ENCODE measurements at regions not wholly inside any gene's neighbourhood (a gene's known extent, or its start where the extent isn't known, plus 50 kb on each side); places are given as distances from the start of the nearest gene placed in this dataset.
"Not testable (repeated sequence)": the region's sequence is repeated elsewhere in the genome, so short reads cannot be mapped to it uniquely, and the experiment has no call there.

DNA sequence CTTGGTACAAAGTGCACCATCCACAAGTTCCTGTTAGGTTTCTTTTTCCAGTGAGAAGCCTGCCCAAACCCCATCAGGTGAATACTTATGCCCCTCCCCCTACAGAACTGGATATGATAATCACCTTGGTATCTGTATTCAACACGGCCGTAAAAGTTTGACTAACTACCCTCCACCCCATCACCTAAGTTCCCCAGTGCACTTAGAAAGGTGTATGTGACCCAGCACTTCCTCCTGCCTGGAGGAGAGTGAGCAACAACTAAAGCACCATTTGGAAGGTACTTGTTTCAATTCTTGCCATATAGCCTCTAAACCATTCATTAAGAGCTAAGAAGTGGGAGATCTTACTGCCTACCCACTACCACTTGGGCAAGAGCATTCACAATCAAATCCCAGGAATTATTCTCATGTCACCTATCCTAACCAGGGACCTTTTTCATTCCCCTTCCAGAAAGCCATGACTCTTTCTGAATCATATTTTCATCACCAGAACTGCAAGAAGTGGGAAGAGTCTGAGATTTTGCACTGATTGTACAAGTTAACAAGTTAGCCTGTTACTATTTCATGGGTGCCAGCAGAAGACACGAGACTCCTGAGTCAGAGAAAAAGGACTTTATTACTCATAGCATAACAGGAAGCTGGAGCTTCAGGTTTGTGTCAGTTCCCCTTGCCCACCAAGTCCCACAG is 53.5 kb upstream of the NDUFV2 start:
- H3K4me3 ChIP-seq (ENCODE audit: low read depth, low read length): no peak overlapping the region
- no peaks in the 10 kb centered on the region for H3K27me3 ChIP-seq (ENCODE audit: control insufficient read depth, insufficient read depth, low read length)
- TF ChIP-seq, protein P1, sequence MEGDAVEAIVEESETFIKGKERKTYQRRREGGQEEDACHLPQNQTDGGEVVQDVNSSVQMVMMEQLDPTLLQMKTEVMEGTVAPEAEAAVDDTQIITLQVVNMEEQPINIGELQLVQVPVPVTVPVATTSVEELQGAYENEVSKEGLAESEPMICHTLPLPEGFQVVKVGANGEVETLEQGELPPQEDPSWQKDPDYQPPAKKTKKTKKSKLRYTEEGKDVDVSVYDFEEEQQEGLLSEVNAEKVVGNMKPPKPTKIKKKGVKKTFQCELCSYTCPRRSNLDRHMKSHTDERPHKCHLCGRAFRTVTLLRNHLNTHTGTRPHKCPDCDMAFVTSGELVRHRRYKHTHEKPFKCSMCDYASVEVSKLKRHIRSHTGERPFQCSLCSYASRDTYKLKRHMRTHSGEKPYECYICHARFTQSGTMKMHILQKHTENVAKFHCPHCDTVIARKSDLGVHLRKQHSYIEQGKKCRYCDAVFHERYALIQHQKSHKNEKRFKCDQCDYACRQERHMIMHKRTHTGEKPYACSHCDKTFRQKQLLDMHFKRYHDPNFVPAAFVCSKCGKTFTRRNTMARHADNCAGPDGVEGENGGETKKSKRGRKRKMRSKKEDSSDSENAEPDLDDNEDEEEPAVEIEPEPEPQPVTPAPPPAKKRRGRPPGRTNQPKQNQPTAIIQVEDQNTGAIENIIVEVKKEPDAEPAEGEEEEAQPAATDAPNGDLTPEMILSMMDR (IDR thresholded peaks at IDR 0.05; ENCODE audit: insufficient read depth, low read length, poor library complexity, severe bottlenecking): no peak
- no peaks in the 10 kb centered on the region for H3K36me3 ChIP-seq (ENCODE audit: control insufficient read depth, insufficient read depth, low read length)
- DNase-seq (ENCODE audit: low read depth): no peak

DNA sequence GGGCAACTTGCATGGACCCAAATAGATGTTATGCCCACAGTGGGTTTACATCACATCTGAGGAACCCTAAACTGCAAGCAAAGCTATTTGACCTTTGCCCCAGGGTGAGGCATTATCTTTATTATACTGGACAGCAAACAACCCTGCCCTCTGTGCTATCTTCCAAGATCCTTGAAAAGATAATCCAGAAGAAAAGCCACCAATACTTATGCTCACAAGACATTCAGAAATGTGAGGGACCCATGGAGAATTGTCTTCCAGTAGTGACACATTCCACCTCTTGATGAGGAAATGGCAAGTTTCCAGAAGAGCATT is 53.0 kb upstream of the NDUFV2 start:
- no peaks in the 10 kb centered on the region for H3K36me3 ChIP-seq (ENCODE audit: control insufficient read depth, insufficient read depth, low read length)
- no peak for DNase-seq (ENCODE audit: low read depth)
- H3K4me3 ChIP-seq (ENCODE audit: low read depth, low read length): no peak overlapping the region
- TF ChIP-seq, protein P1 (IDR thresholded peaks at IDR 0.05; ENCODE audit: insufficient read depth, low read length, poor library complexity, severe bottlenecking): no peak
- no peaks in the 10 kb centered on the region for H3K27me3 ChIP-seq (ENCODE audit: control insufficient read depth, insufficient read depth, low read length)

DNA sequence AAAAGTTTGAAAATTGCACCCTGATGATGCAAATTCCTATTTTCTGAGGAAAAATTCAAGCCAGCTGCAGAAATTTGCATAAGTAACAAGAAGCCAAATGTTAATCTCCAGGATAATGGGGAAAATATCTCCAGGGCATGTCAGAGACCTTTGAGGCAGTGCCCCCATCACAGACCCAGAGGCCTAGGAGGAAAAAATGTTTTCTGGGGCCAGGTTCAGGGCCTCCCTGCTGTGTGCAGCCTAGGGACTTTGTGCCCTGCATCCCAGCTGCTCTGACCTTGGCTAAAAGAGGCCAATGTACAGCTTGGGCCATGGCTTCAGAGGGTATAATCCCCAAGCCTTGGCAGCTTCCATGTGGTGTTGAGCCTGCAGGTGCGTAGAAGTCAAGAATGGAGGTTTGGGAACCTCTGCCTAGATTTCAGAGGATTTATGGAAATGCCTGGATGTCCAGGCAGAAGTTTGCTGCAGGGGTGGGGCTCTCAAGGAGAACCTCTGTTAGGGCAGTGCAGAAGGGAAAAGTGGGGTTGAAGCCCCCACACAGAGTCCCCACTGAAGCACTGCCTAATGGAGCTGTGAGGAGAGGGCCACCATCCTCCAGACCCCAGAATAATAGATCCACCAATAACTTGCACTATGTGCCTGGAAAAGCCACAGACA is 51.7 kb upstream of the NDUFV2 start:
- not testable (repeated sequence) for H3K27me3 ChIP-seq (ENCODE audit: control insufficient read depth, insufficient read depth, low read length); H3K4me3 ChIP-seq (ENCODE audit: low read depth, low read length); H3K36me3 ChIP-seq (ENCODE audit: control insufficient read depth, insufficient read depth, low read length); DNase-seq (ENCODE audit: low read depth)

Data from kidney epithelial cell (primary cell).